CD14-positive monocyte (primary cell): ENCODE measurements at regions not wholly inside any gene's neighbourhood (a gene's known extent, or its start where the extent isn't known, plus 50 kb on each side); places are given as distances from the start of the nearest gene placed in this dataset.

Experiments used
- DNase-seq, 3 donors: peaks; one replicate each; pipeline ENCODE4 v3.0.0-alpha.2; 2011 to 2022
- H2AFZ ChIP-seq: 2 replicates; pipeline ENCODE4 v1.6.0; 2012; ENCODE audit warnings: mild to moderate bottlenecking, low read depth, low read length, inconsistent platforms; ENCODE audit not compliant: insufficient read depth, poor library complexity, severe bottlenecking
- H3K27ac ChIP-seq, 2 donors: 1 replicate in 1 of 2; 2 replicates in 1 of 2; pipeline ENCODE4 v1.5.1; 2012 to 2013; ENCODE audit warnings: low read length in 2 of 2, control low read depth in 1 of 2, inconsistent platforms in 1 of 2, low read depth in 1 of 2, mild to moderate bottlenecking in 1 of 2
- H3K27me3 ChIP-seq, 2 donors: one replicate each; pipeline versions ENCODE4 v1.6.0 to v1.6.1; 2011 to 2013; ENCODE audit warnings: low read length in 2 of 2; ENCODE audit not compliant: control insufficient read depth in 2 of 2, insufficient read depth in 2 of 2
- H3K36me3 ChIP-seq, 2 donors: replicated peaks in 1 of 2; 1 replicate in 1 of 2; 2 replicates in 1 of 2; pipeline versions ENCODE4 v1.5.1 to v1.6.1; 2012 to 2013; ENCODE audit warnings: low read length in 2 of 2, control low read depth in 1 of 2, inconsistent platforms in 1 of 2, mild to moderate bottlenecking in 1 of 2; ENCODE audit not compliant: insufficient read depth in 2 of 2, control insufficient read depth in 1 of 2
- H3K4me1 ChIP-seq, 2 donors: 1 replicate in 1 of 2; 2 replicates in 1 of 2; pipeline versions ENCODE4 v1.5.1 to v1.6.1; 2012 to 2013; ENCODE audit warnings: low read length in 2 of 2, control low read depth in 1 of 2, inconsistent platforms in 1 of 2, mild to moderate bottlenecking in 1 of 2, moderate library complexity in 1 of 2; ENCODE audit not compliant: insufficient read depth in 2 of 2, control insufficient read depth in 1 of 2
- H3K4me2 ChIP-seq: replicated peaks from 2 replicates; pipeline ENCODE3; 2012; ENCODE audit warnings: low read length, moderate library complexity, mild to moderate bottlenecking; ENCODE audit not compliant: poor library complexity, severe bottlenecking; ENCODE audit errors: extremely low read depth
- H3K4me3 ChIP-seq, 3 experiments: fragments of 200-600 bp in 1 of 3; sonication (generic) in 1 of 3; replicated peaks in 1 of 3; 1 replicate in 2 of 3; 2 replicates in 1 of 3; pipeline ENCODE4 v1.5.1; 2011 to 2013; ENCODE audit warnings: low read length in 3 of 3, mild to moderate bottlenecking in 3 of 3, control low read depth in 2 of 3, low read depth in 2 of 3, inconsistent platforms in 1 of 3, moderate library complexity in 1 of 3
- H3K79me2 ChIP-seq: 2 replicates; pipeline ENCODE4 v1.6.0; 2012; ENCODE audit warnings: mild to moderate bottlenecking, control low read depth, inconsistent platforms, low read length, moderate library complexity; ENCODE audit not compliant: insufficient read depth
- H3K9ac ChIP-seq: 2 replicates; pipeline ENCODE4 v1.6.0; 2017; ENCODE audit warnings: low read length, mild to moderate bottlenecking; ENCODE audit not compliant: insufficient read depth, poor library complexity, severe bottlenecking
- H3K9me3 ChIP-seq, 2 donors: replicated peaks in 1 of 2; 1 replicate in 1 of 2; 2 replicates in 1 of 2; pipeline versions ENCODE4 v1.5.1 to v1.6.1; 2012 to 2013; ENCODE audit warnings: low read length in 2 of 2, control low read depth in 1 of 2; ENCODE audit not compliant: control insufficient read depth in 1 of 2, insufficient read depth in 1 of 2
- H4K20me1 ChIP-seq: 2 replicates; pipeline ENCODE4 v1.6.0; 2012; ENCODE audit warnings: mild to moderate bottlenecking, low read length, control low read depth, moderate library complexity; ENCODE audit not compliant: insufficient read depth
- H3K27ac Mint-ChIP-seq, 7 donors: one replicate each; pipeline ENCODE4 v1.8.0; 2020; ENCODE audit warnings: mild to moderate bottlenecking in 7 of 7, mixed read lengths in 7 of 7, moderate library complexity in 6 of 7, inconsistent platforms in 2 of 7
- H3K27me3 Mint-ChIP-seq, 3 donors: one replicate each; pipeline ENCODE4 v1.8.0; 2021 to 2022; ENCODE audit warnings: low read depth in 3 of 3, mild to moderate bottlenecking in 3 of 3, mixed read lengths in 3 of 3, moderate library complexity in 3 of 3, inconsistent platforms in 1 of 3
- H3K36me3 Mint-ChIP-seq, 2 donors: one replicate each; pipeline ENCODE4 v1.8.0; 2020; ENCODE audit warnings: mixed read lengths in 2 of 2, inconsistent platforms in 1 of 2, mild to moderate bottlenecking in 1 of 2
- H3K4me1 Mint-ChIP-seq: one replicate; pipeline ENCODE4 v1.8.0; 2020; ENCODE audit warnings: mild to moderate bottlenecking, mixed read lengths
- H3K4me3 Mint-ChIP-seq, 2 donors: one replicate each; pipeline ENCODE4 v1.8.0; 2020; ENCODE audit warnings: mild to moderate bottlenecking in 2 of 2, mixed read lengths in 2 of 2, moderate library complexity in 1 of 2
- H3K9me3 Mint-ChIP-seq, 7 donors: one replicate each; pipeline ENCODE4 v1.8.0; 2020 to 2022; ENCODE audit warnings: mixed read lengths in 7 of 7, mild to moderate bottlenecking in 6 of 7, moderate library complexity in 6 of 7, inconsistent platforms in 2 of 7
- WGBS: methylation state at CpG from one replicate; pipeline ENCODE4 v1.1.5; 2013; ENCODE audit warnings: missing lambda C conversion rate; ENCODE audit not compliant: insufficient coverage; 5-methylcytosine and 5-hydroxymethylcytosine counted together
- intact Hi-C, 2 donors: fragments of 100-400 bp; cut with micrococcal nuclease; formaldehyde crosslinking; loops; one replicate each; pipeline versions ENCODE4 v1.15.0 to v1.15.1; 2023
- TF ChIP-seq, protein P1 (sequence below): fragments of 200-600 bp; IDR thresholded peaks from one replicate; pipeline ENCODE4 v1.8.0; 2022; ENCODE audit warnings: antibody characterized with exemption, mild to moderate bottlenecking

- intact Hi-C loops: no loop called here
- Mint-ChIP-seq H3K4me3 (no peak overlapping the region), H3K27ac (no peak overlapping the region), H3K36me3 (no peaks in the 10 kb centered on the region), H3K4me1 (no peaks in the 10 kb centered on the region), H3K9me3 (peaks cover 2 to 13% (median 10%) of the 10 kb centered on the region in 7 donors), H3K27me3 (peaks cover 0 to 2% (median 0%) of the 10 kb centered on the region in 3 donors)
- Histone ChIP-seq H3K27me3 (no peaks in the 10 kb centered on the region), H3K4me2 (no peak overlapping the region), H2AFZ (no peak overlapping the region), H4K20me1 (no peaks in the 10 kb centered on the region), H3K4me3 (no peak overlapping the region), H3K79me2 (no peaks in the 10 kb centered on the region), H3K27ac (no peak overlapping the region), H3K9ac (no peak overlapping the region), H3K9me3 (peaks cover 9 to 18% of the 10 kb centered on the region in 2 donors), H3K36me3 (no peaks in the 10 kb centered on the region), H3K4me1 (no peaks in the 10 kb centered on the region)
- no peak for DNase-seq
- TF ChIP-seq, protein P1, sequence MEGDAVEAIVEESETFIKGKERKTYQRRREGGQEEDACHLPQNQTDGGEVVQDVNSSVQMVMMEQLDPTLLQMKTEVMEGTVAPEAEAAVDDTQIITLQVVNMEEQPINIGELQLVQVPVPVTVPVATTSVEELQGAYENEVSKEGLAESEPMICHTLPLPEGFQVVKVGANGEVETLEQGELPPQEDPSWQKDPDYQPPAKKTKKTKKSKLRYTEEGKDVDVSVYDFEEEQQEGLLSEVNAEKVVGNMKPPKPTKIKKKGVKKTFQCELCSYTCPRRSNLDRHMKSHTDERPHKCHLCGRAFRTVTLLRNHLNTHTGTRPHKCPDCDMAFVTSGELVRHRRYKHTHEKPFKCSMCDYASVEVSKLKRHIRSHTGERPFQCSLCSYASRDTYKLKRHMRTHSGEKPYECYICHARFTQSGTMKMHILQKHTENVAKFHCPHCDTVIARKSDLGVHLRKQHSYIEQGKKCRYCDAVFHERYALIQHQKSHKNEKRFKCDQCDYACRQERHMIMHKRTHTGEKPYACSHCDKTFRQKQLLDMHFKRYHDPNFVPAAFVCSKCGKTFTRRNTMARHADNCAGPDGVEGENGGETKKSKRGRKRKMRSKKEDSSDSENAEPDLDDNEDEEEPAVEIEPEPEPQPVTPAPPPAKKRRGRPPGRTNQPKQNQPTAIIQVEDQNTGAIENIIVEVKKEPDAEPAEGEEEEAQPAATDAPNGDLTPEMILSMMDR: no peak
- no CpG with 5 or more reads among the region's 1 CpG for WGBS
These were observed 210.4 kb downstream of the KCNK2 start for GRCh38 chr1:215292932-215293331.

DNA sequence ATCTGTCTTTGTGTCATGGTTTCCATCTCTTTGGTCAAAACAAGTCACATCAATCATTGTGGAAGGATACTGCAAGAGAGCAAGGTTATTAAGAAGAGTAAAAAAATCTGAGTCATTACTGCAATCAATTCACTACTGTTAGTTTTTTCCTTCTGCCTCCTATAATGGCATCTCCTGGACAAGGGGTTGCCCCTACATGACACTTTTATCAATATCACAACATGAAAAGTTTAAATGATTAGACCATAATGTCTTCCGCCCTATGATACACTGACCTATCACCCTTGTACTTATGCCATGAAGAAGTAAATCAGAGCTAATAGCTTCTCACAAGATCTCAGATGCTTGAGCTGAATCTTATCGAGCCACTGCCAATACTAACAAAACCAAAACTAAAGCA is 223.9 kb downstream of the KCNK2 start:
- intact Hi-C loops: no loop called here
- Histone ChIP-seq H3K4me2 (no peak overlapping the region), H4K20me1 (no peaks in the 10 kb centered on the region), H3K9ac (no peak overlapping the region), H3K9me3 (no peaks in the 10 kb centered on the region), H3K36me3 (no peaks in the 10 kb centered on the region), H3K4me3 (no peak overlapping the region), H3K79me2 (no peaks in the 10 kb centered on the region), H3K27me3 (no peaks in the 10 kb centered on the region), H3K27ac (no peak overlapping the region), H2AFZ (no peak overlapping the region), H3K4me1 (no peaks in the 10 kb centered on the region)
- H3K27ac Mint-ChIP-seq: no peak overlapping the region
- 100% methylated on average over 1 of the region's 2 CpGs for WGBS
- no peaks in the 10 kb centered on the region for H3K36me3 Mint-ChIP-seq
- H3K4me3 Mint-ChIP-seq: no peak overlapping the region
- no peak for DNase-seq
- peaks cover 1 to 9% (median 3%) of the 10 kb centered on the region in 7 donors for H3K9me3 Mint-ChIP-seq
- no peaks in the 10 kb centered on the region for H3K4me1 Mint-ChIP-seq
- H3K27me3 Mint-ChIP-seq: peaks cover 0 to 3% (median 0%) of the 10 kb centered on the region in 3 donors
- TF ChIP-seq, protein P1: no peak
